ENCODE measurements at regions not wholly inside any gene's neighbourhood (a gene's known extent, or its start where the extent isn't known, plus 50 kb on each side); places are given as distances from the start of the nearest gene placed in this dataset.

GRCh38 chr20:7371518-7372163 is 568.6 kb downstream of the HAO1 start:
- Histone ChIP-seq H3K4me3 (ENCODE audit: insufficient read depth, low read depth, low read length) (no peak overlapping the region), H3K23ac (ENCODE audit: low read depth, low read length) (no peak overlapping the region), H3K4ac (ENCODE audit: low read depth, low read length) (no peak overlapping the region), H3K27ac (ENCODE audit: insufficient read depth, low read length) (no peak overlapping the region), H3K27me3 (ENCODE audit: control insufficient read depth, insufficient read depth, low read length) (no peaks in the 10 kb centered on the region), H3K9ac (ENCODE audit: low read depth, low read length) (no peak overlapping the region), H2AFZ (replicated peaks; ENCODE audit: low read length, poor library complexity) (no peak overlapping the region), H2BK15ac (ENCODE audit: low read depth, low read length) (no peak overlapping the region), H4K8ac (ENCODE audit: low read depth in 2 of 2, low read length in 2 of 2) (no peak overlapping the region), H3K4me1 (ENCODE audit: control insufficient read depth, insufficient read depth, low read length) (no peaks in the 10 kb centered on the region), H4K20me1 (ENCODE audit: insufficient read depth, low read length) (no peaks in the 10 kb centered on the region), H2AK5ac (ENCODE audit: low read depth, low read length) (no peak overlapping the region), H3K36me3 (ENCODE audit: control insufficient read depth, insufficient read depth, low read length) (no peaks in the 10 kb centered on the region), H2BK5ac (ENCODE audit: low read depth, low read length, poor library complexity, severe bottlenecking) (no peak overlapping the region), H4K5ac (ENCODE audit: low read depth, low read length) (no peak overlapping the region), H3K4me2 (ENCODE audit: low read depth, low read length) (no peak overlapping the region), H4K91ac (ENCODE audit: insufficient read depth, low read depth, low read length) (no peak overlapping the region), H2BK20ac (ENCODE audit: low read depth, low read length) (no peak overlapping the region), H3K9me3 (ENCODE audit: control insufficient read depth, insufficient read depth, low read length) (no peaks in the 10 kb centered on the region), H3K79me1 (ENCODE audit: low read depth in 1 of 2, low read length in 2 of 2) (no peaks in the 10 kb centered on the region), H2BK120ac (ENCODE audit: low read depth, low read length) (no peak overlapping the region), H3K56ac (ENCODE audit: extremely low read depth, insufficient read depth, low read length) (no peak overlapping the region), H2AK9ac (replicated peaks; ENCODE audit: low read depth, low read length, poor library complexity) (no peak overlapping the region), H3K18ac (ENCODE audit: low read depth, low read length) (no peak overlapping the region), H3K14ac (replicated peaks; ENCODE audit: low read depth, low read length) (no peak overlapping the region), H3K9me1 (ENCODE audit: insufficient read depth, low read length) (no peaks in the 10 kb centered on the region)
- DNase-seq, result no peak
- ChIA-PET POLR2A (ENCODE audit: unreplicated experiment) (no interaction called here), CTCF (no interaction called here)
- ATAC-seq (ENCODE audit: low read depth), result no peak
- no peak for TF ChIP-seq MAZ (IDR thresholded peaks at IDR 0.05; ENCODE audit: borderline replicate concordance, low read depth, low read length)
- TF ChIP-seq CEBPB (IDR thresholded peaks at IDR 0.05; ENCODE audit: low read depth, low read length), result no peak
- TF ChIP-seq SMC3 (IDR thresholded peaks at IDR 0.05; ENCODE audit: low read depth, low read length), result no peak
- no peak for TF ChIP-seq CHD1 (IDR thresholded peaks at IDR 0.05; ENCODE audit: low read depth, low read length)
- TF ChIP-seq ELK1 (IDR thresholded peaks at IDR 0.05; ENCODE audit: borderline replicate concordance, low read depth, low read length), result no peak
- no peak for TF ChIP-seq MAFK (IDR thresholded peaks at IDR 0.05; ENCODE audit: low read depth, low read length)
- TF ChIP-seq RFX5 (IDR thresholded peaks at IDR 0.05; ENCODE audit: low read depth, low read length), result no peak
- no peak for TF ChIP-seq CTCF (conservative IDR thresholded peaks at IDR 0.05; ENCODE audit: low read depth, low read length)
- no peak for TF ChIP-seq MXI1 (IDR thresholded peaks at IDR 0.05; ENCODE audit: borderline replicate concordance, low read depth, low read length)
- no peak for TF ChIP-seq RAD21 (IDR thresholded peaks at IDR 0.05; ENCODE audit: low read length)
- TF ChIP-seq FOS (IDR thresholded peaks at IDR 0.05; ENCODE audit: low read depth, low read length), result no peak
- TF ChIP-seq USF2 (IDR thresholded peaks at IDR 0.05; ENCODE audit: low read depth, low read length), result no peak
- BruUV-seq (replicated peaks), result no TSS peak
- WGBS, 2 experiments (ENCODE audit: extremely low coverage in 2 of 2, insufficient read length in 1 of 2), result no CpG with 5 or more reads among the region's 3 CpGs
- in situ Hi-C loops (cut with MboI; ENCODE audit: low sequenced_read_pairs) (no loop called here), dilution Hi-C loops (cut with HindIII; ENCODE audit: low sequenced_read_pairs, unreplicated experiment) (no loop called here), intact Hi-C loops (cut with micrococcal nuclease) (loop anchor here (10.0 kb wide), 1 partner anchor 553 kb away; no protein-coding TSS in a partner anchor)
